SU-DHL-6 (cell line): ENCODE measurements at regions not wholly inside any gene's neighbourhood (a gene's known extent, or its start where the extent isn't known, plus 50 kb on each side); places are given as distances from the start of the nearest gene placed in this dataset.

Source experiments
- CTCF ChIP-seq: fragments of 200-600 bp; sonication (generic); IDR thresholded peaks from one replicate; pipeline ENCODE4 v1.5.1; 2017; ENCODE audit warnings: antibody characterized with exemption, mild to moderate bottlenecking, low read length, moderate library complexity; ENCODE audit not compliant: insufficient read depth, poor library complexity, severe bottlenecking
- EZH2phosphoT487 ChIP-seq: fragments of 200-600 bp; sonication (generic), shearing (Covaris generic); conservative IDR thresholded peaks from 2 replicates; pipeline ENCODE4 v1.6.1; 2018; ENCODE audit warnings: mild to moderate bottlenecking, antibody characterized with exemption, low read length, moderate library complexity, mixed read lengths

GRCh38 chr6:81413306-81413705, 339.2 kb downstream of the TENT5A start:
- TF ChIP-seq CTCF (no peak), EZH2phosphoT487 (no peak)
